ENCODE measurements at regions not wholly inside any gene's neighbourhood (a gene's known extent, or its start where the extent isn't known, plus 50 kb on each side); places are given as distances from the start of the nearest gene placed in this dataset.
"Not testable (repeated sequence)": the region's sequence is repeated elsewhere in the genome, so short reads cannot be mapped to it uniquely, and the experiment has no call there.

- DNase-seq (ENCODE audit: low read depth) = no peak
These were observed 73.4 kb downstream of the FGD2 start for GRCh38 chr6:37078814-37079213.

- no peak for DNase-seq (ENCODE audit: low read depth)
These were observed 75.7 kb downstream of the FGD2 start for GRCh38 chr6:37081042-37081607.

DNA sequence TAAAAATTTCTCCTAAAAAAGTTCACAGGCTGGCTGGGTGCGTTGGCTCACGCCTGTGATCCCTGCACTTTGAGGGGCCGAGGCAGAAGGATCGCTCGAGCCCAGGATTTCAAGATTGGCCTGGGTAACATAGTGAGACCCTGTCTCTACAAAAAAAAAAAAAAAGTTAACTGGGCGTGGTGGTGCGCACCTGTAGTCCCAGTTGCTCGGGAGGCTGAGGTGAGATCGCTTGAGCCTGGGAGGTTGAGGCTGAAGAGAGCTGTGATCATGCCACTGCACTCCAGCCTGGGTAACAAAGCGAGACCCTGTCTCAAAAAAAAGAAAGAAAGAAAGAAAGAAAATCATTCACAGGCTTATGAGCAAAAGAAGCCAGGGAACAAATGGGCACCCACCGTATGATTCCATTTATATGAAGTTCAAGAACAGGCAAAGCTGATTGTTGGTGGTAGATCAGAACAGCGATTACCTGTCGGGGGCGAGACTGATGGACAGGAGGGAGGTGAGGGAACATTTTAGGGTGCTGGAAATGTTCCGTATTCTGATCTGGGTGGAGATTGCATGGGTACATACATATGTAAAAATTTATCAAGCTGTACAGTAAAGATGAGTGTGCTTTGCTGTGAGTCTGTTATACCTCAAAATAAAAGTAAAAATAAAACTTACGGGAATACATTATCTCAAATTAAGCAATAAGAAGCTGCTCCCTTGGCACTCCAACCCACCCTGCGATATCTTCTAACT lies 77.1 kb downstream of the FGD2 start:
- no peak for DNase-seq (ENCODE audit: low read depth)

DNA sequence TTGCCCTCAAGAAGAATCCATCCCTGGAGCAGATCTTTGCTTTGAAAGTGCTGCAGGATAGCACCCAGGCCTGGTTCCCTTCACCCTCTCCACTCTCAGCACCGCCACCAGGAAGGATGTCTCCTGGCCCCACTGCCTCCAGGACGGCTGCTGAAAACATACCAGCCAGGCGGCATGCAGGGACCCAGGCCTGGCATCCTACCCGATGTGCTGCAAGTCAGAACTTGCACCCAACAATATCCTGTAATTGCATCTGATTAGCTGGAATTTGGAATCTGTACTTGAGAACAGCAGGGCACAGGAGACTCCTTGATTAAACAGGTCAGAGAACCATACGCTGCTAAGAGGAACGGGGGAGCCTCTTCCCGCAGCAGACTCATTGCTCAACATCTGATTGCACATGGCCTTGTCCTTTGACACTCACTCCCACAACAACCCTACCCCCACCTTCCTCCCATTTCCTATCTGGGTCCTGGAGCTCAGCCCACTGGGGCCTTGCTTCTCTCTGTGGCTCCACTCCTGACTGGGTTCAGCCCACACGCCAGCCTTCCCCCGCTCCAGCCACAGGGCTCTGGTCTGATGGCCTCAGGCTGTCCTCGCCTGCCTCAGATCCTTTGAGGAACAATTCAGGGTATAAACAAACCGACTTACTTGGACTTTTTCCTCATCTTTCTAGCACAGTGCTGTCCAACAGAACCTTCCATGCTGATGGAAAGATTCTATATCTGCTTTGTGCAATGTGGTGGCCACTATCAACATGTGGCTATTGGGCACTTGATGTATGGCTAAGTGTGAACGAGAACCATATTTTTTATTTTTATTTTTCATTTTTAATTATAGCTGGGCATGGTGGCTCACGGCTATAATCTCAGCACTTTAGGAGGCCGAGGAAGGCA lies 78.0 kb downstream of the FGD2 start:
- DNase-seq (ENCODE audit: low read depth) = no peak

DNA sequence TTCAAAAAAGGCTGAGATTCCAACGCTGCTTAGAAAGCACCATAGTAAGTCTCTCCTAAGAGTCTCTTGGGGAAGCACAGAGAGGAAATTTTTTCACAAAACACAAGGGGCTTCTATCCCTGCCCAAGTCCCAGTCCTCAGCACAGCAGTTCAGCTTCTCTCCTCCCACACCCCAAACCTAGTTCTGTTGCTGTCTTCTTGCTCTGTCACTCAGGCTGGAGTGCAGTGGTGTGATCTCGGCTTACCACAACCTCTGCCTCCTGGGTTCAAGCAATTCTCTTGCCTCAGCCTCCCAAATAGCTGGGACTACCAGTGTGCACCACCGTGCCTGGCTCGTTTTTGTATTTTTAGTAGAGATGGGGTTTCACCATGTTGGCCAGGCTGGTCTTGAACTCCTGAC lies 79.2 kb downstream of the FGD2 start:
- not testable (repeated sequence) for DNase-seq (ENCODE audit: low read depth)

DNA sequence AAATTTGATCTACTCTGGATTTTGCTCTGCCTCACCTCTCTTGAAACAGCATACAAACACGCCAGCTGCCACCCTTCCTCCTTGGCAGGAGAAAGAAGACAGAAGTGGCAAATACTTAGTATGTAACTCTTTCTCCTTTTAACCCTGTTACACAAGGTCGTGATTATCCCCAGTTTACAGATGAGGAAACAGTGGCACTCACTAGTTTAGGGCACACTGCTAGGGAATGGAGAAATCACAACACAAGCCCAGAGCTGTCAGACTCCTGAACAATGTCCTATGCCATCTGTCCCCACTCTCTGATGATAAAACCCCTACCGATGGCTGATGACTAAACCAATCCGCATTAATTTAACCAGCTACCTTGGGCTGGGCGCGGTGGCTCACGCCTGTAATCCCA lies 79.7 kb downstream of the FGD2 start:
- no peak for DNase-seq (ENCODE audit: low read depth)

- no peak for DNase-seq (ENCODE audit: low read depth)
These were observed 81.1 kb upstream of the PIM1 start for GRCh38 chr6:37088897-37089296.

GRCh38 chr6:37089783-37090182 lies 80.2 kb upstream of the PIM1 start:
- DNase-seq (ENCODE audit: low read depth) = no peak

GRCh38 chr6:37091104-37091503 lies 78.8 kb upstream of the PIM1 start:
- DNase-seq (ENCODE audit: low read depth) = not testable (repeated sequence)

DNA sequence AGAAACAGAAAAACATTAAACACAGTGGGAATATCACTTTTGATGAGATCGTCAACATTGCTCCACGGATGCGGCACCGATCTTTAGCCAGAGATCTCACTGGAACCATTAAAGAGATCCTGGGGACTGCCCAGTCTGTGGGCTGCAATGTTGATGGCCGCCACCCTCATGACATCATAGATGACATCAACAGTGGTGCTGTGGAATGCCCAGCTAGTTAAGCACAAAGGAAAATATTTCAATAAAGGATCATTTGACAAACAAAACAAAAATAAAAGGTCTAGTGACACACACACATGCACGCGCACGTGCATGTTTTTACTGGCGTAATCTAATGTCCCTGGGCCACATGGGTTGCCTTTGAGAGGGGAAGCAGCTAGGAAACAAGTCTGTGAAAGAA lies 78.4 kb upstream of the PIM1 start:
- DNase-seq (ENCODE audit: low read depth) = not testable (repeated sequence)

DNA sequence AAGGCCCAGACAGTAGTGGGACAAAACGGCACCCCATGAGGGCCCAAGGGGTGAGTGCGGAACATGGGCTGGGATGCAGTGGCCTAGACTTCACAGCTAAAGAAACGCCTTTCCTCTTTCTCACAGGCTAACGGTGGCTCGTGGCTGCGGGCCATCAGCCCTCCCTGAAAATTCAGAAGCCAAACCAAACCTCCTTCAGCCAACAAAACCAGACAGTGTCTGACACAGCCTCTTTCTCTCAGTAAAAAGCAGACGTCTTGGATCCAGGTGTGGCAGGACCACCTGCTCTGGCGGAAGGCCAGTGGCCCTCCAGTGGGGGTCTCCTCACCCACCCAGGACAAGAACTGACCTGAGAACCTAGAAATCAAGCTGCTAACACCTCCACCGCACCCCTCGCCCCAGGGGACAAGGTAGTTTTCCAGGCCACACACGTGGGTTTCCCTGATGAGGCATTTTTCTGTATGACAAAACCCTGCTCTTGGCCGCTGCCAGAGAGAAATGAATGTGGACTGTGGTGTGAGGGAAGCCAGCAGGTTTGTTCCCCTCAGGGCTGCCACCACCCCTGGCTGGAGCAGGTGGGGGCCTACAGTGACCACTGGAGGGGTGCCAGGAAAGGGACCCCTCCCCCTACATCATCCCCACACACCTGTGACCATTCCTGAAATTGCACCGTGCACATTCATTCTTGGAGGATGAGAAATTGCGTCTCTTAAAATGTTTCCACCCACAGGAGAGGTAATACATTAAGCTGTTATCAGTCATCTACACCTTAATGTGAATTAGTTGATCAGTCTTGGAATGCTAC lies 76.8 kb upstream of the PIM1 start:
- no peak for DNase-seq (ENCODE audit: low read depth)

DNA sequence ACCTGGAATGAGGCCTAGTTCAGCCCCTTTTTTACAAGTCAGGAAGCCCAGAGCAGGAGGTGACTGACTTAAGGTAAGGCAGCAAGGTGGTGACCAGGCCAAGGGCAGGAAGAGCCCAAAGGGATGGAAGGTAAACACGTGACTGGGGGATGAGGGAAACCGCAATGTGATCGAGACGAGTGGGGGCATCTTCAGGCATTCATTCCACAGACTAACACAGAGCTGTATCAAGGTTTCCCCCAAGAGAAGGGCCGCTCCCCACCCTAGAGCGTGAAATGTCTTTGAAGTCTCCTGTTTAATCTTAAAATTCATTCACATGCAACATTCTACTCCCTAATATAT lies 76.3 kb upstream of the PIM1 start:
- no peak for DNase-seq (ENCODE audit: low read depth)

- DNase-seq (ENCODE audit: low read depth) = no peak
These were observed 74.0 kb upstream of the PIM1 start for GRCh38 chr6:37095997-37096396.

- DNase-seq (ENCODE audit: low read depth) = no peak
These were observed 72.6 kb upstream of the PIM1 start for GRCh38 chr6:37097335-37097734.

GRCh38 chr6:37099442-37099841 lies 70.5 kb upstream of the PIM1 start:
- peak; percentile 32 for DNase-seq (ENCODE audit: low read depth)

- DNase-seq (ENCODE audit: low read depth) = no peak
These were observed 69.2 kb upstream of the PIM1 start for GRCh38 chr6:37100745-37101144.

DNA sequence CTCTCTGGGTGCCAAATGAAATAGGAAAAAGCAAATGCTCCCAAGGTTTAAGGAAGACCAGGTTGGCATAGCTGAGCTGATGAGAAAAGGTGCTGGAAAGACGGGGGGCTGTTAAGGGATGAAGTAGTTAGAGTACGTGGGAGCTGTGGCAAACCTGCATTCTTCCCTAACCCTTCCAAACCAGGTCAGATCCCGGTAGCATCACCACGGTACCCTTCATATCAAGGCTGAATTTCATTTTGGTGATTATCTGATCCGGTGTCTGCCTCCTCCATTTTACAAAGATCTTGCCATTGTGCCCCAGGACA lies 68.0 kb upstream of the PIM1 start:
- no peak for DNase-seq (ENCODE audit: low read depth)

- DNase-seq (ENCODE audit: low read depth) = peak; percentile 84
These were observed 67.4 kb upstream of the PIM1 start for GRCh38 chr6:37102299-37103168.

- DNase-seq (ENCODE audit: low read depth) = peak; percentile 19
These were observed 66.5 kb upstream of the PIM1 start for GRCh38 chr6:37103169-37104039.

DNA sequence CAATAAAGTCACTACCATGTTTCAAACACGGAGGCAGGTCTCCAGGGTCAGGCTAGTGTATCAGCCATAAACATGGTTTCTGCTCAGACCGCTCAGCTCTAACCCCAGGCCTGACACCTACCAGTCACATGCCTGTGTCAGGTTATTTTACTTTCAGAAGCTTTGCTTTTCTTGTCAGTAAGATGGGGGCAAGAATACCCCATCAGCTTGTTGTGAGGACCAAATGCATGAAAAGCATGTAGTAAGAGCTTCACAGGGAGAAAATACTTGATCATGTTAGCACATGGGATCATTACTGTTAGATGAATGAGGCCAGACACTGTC lies 65.2 kb upstream of the PIM1 start:
- no peak for DNase-seq (ENCODE audit: low read depth)
